GM21619 (cell line): ENCODE measurements at regions not wholly inside any gene's neighbourhood (a gene's known extent, or its start where the extent isn't known, plus 50 kb on each side); places are given as distances from the start of the nearest gene placed in this dataset.

Source experiments
- ATAC-seq: cut with Tn5 transposase; IDR thresholded peaks from one replicate; pipeline ENCODE4 v1.9.1; 2021; ENCODE audit not compliant: unreplicated experiment

DNA sequence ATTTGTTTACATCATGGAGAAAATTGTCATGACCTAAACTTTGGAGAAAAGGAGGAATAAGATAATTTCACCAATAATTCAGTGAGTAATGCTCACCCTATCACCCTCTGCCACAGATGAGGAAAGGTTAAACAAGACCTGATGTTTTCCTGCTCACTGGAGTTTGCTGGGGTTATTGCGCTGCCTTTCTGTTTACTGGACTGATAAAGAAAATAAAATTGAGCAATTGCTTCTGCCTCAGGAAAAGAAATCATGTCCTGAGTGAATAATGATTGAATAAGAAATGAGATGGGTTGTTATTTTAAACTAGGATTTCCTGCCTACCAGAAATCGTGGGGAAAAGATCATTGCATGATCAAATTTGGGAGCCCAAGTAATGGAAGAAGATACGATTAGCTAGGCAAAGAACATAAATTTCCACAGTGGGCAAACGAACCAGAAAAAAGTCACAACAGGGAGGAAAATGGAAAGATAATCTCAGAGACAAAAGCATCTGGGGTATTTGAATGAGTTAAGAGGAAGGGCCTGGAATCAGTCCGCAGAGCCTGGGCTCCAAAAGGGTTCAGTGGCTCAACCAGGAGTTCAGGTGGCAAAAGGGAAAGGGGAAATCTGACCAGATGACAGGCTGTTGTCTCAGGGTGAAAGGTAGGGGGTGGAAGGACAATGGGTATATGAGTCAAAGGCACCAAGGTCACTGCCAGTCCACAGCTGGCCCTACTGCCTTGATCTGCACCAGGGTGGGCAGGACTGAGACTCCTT is 146.8 kb downstream of the FAM43A start:
- ATAC-seq, result no peak

- no peak for ATAC-seq
Observed at GRCh38 chr3:194833114-194833910, 147.6 kb downstream of the FAM43A start.

DNA sequence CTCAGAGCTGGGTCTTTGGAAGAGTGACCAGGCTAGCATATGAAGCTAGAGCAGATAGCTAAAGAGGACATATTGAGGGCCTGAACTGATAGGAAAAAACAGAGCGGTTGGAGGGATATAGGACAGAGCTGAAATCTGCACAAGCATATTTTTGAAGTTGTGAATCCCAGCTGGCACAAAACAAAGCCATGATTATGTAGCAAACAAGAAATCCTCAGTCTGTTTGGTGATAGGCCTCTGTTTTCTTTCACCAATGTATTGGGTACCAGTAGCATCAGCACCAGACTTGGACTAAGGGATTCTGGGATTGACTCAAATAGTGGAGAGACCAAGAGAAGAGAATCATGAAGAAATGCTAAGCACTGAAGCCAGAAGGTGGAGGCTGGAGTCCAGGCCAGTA is 151.0 kb downstream of the FAM43A start:
- ATAC-seq, result no peak

GRCh38 chr3:194837457-194838127 is 151.9 kb downstream of the FAM43A start:
- no peak for ATAC-seq

GRCh38 chr3:194838236-194838635 is 152.6 kb downstream of the FAM43A start:
- ATAC-seq, result no peak

DNA sequence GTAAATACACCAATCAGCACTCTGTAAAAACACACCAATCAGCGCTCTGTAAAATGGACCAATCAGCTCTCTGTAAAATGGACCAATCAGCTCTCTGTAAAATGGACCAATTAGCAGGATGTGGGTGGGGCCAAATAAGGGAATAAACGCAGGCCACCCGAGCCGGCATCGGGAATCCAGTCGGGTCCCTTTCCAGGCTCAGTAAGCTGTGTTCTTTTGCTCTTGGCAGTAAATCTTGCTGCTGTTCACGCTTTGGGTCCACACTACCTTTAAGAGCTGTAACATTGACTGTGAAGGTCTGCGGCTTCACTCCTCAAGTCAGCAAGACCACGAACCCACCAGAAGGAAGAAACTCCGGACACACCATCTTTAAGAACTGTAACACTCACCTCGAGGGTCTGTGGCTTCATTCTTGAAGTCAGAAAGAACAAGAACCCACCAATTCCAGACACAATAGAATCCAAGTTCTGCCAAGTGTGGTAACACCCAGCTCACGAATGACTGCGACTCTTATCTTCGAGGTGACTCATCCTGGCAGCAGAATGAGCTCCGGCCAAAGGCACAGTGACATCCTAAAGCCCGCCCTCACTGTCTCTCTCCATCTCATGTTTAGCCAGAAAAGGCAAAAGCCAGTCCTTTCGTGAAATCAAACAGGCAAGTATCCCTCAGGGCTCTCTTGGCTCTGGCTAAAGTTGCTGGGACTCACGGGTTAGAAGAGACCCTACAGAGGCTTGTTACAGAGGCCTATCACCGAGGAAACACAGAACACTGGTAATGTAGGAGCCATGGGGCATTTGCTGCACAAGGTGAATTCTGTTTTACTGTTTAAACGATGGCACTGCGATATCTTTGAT is 155.2 kb downstream of the FAM43A start:
- ATAC-seq, result no peak

DNA sequence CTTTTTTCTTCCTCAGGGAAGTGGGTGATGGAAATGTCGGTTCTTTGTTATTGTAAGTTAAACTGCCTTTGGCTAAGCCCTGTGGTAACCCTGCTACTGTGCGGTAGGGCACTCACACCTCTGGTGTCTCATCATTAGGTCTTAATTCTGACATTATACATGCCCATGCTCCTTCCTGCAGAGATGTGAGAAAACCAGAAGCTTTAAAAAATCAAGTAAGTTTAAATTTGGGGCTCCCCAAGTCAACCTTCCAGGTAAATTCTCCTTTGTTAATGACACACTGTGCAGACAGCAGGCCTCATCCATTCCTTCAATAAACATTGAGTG is 155.8 kb downstream of the FAM43A start:
- no peak for ATAC-seq

- no peak for ATAC-seq
Observed at GRCh38 chr3:194843556-194843955, 157.9 kb downstream of the FAM43A start.

GRCh38 chr3:194844046-194844445 is 158.4 kb downstream of the FAM43A start:
- ATAC-seq, result no peak

- no peak for ATAC-seq
Observed at GRCh38 chr3:194849166-194849875, 163.6 kb downstream of the FAM43A start.

DNA sequence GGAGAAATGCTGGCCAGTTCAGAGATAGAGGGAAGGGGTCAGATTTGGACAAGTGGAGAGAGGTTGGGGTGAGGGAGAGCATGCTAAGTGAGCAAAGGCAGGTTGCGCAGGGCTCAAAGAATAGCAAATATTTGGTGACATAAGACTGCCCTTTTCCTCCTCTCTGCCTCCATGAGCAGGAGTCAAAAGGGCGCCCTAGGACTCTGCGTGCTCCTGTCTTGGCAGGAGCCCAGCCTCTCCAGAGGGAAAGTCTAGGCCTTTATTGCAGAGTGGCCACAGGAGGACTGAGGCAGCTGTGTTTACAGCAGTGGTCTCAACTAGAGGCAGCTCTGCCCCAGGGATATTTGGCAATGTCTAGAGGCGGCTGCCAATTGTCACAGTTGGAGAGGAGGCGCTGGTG is 165.6 kb downstream of the FAM43A start:
- no peak for ATAC-seq

DNA sequence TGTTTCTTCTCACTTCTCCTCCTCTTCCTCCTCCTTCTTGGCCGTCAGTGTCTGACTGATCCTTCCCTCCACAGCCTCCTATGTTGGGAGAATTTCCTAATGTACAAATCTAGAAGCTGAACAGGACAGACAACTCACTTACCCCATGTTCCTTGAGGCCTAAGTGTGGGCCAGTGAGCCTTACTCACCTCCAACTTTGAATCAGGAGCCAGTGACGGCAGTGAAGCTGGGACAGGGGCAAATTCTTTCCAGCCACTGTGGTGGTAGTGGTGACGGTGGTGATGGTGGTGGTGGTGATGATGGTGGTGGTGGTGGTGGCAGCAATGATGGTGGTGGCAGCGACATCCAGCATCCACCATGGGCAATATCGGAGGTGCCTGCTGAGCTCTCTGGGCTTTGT is 166.3 kb downstream of the FAM43A start:
- ATAC-seq, result no peak

GRCh38 chr3:194852345-194852744 is 166.7 kb downstream of the FAM43A start:
- no peak for ATAC-seq

DNA sequence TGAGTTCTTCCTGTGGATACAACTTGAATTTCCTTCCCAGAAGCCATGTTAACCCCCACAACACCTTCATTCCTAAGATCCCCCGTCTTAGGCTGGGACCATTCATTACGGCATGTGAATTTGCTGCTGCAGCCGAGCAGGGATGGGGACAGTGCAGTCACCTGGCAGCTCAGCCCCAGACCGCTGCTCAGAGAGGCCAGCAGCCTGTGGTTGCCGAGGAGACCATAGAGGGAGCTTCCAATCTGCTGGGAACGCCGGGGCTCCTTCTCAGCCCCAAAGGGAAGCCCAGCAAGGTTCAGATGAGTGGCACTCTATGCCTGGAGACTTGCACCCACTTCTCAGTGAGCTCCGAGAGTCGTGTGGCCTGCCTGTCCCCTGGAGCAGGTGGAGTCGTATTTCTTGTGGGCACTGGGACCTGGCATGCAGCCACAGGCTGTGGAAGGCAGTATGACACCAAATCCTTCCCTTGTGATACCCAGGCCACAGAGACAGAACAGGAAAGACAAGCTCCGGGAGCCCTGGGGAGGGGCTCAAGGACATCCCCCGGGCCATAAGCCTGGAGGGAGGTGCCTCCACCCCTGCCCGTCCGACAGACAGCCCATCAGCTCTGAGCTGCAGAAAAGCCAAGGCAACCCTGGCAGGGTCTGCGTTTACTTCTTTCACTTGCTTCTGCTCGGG is 167.3 kb downstream of the FAM43A start:
- ATAC-seq, result no peak

- ATAC-seq, result no peak
Observed at GRCh38 chr3:194854206-194854605, 168.5 kb downstream of the FAM43A start.

DNA sequence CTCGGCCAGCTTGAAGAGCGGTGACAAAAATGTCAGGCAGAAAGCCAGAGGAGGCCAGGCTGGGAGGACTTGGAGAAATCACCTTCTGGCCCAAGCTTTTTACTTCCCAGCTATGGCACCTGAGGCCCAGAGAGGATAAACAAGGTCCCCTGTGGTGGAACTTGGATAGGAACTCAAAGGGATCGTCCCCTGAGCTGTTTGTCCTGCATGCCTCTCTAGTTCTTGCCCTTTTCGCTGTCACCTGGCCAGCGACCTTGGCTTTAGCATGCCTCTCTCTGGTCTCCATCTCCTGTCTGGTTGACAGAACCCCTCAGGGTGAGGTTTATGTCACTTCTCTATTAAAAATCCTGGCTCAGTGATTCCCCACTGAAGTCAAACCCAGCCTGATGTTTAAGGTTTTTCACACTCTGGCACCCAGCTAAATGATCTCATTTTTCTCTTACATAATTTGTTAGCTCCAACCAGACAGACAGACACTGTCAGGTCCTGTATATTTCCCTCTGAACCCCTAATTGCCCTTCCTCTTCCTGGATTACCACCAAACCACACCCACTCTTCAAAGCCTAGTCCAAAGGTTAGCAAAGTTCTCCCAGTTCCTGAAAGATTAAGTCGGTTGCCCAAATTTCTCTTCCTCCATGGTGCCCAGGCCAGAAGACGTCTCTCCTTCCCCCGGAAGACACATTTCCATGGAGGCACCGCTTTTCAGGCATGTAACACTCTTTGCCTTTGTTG is 169.1 kb downstream of the FAM43A start:
- no peak for ATAC-seq

GRCh38 chr3:194856296-194856695 is 170.6 kb downstream of the FAM43A start:
- no peak for ATAC-seq

GRCh38 chr3:194857469-194858113 is 171.9 kb downstream of the FAM43A start:
- no peak for ATAC-seq

DNA sequence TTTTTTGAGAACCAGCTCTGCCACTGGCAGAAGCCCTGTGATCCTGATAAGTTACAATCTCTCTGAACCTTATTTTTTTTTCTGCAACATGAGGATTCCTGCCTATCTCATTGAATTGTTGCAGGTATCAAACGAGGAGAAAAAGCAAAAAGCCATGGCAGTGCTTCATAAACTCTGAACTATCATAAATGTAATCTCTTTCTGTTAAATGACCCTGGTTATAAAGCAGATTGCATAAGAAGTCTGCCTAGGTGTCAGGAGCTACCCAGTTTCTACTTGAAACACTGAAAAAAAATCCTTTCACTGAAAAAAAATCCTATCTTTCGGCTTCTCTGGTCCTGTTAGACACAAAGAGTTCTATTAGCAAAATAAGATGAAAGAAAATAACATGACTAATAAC is 172.7 kb downstream of the FAM43A start:
- no peak for ATAC-seq
